BJ (cell line): ENCODE measurements at regions not wholly inside any gene's neighbourhood (a gene's known extent, or its start where the extent isn't known, plus 50 kb on each side); places are given as distances from the start of the nearest gene placed in this dataset.

Experiments used
- CTCF ChIA-PET: fragments of 350-600 bp; formaldehyde crosslinking; extraction: SDS; loops from one replicate; lab custom pipeline; 2021; ENCODE audit warnings: antibody characterized with exemption, inconsistent platforms; lab: Yijun Ruan, JAX
- POLR2A ChIA-PET: fragments of 300-600 bp; sonication (Branson Sonifier 250); formaldehyde crosslinking; extraction: SDS; loops from one replicate; lab custom pipeline; 2021; ENCODE audit warnings: antibody characterized with exemption; lab: Charles Lee
- DNase-seq: peaks from one replicate; pipeline ENCODE4 v3.0.0-alpha.2; 2011; ENCODE audit warnings: low read depth
- H3K27me3 ChIP-seq: 2 replicates; pipeline ENCODE4 v1.6.0; 2011; ENCODE audit warnings: low read length; ENCODE audit not compliant: control insufficient read depth, insufficient read depth
- H3K36me3 ChIP-seq: 2 replicates; pipeline ENCODE4 v1.5.1; 2011; ENCODE audit warnings: low read length; ENCODE audit not compliant: control insufficient read depth, insufficient read depth
- H3K4me3 ChIP-seq: 2 replicates; pipeline ENCODE4 v1.5.1; 2011; ENCODE audit warnings: low read depth, mild to moderate bottlenecking, control low read depth, low read length
- TF ChIP-seq, protein P1 (sequence below): IDR thresholded peaks from 2 replicates; pipeline ENCODE4 v1.5.1; 2011; ENCODE audit warnings: low read depth, mild to moderate bottlenecking, control low read depth, inconsistent platforms, low read length, moderate library complexity; ENCODE audit not compliant: insufficient read depth

GRCh38 chr1:188070848-188071247, 1242.1 kb downstream of the PLA2G4A start:
- TF ChIP-seq, protein P1, sequence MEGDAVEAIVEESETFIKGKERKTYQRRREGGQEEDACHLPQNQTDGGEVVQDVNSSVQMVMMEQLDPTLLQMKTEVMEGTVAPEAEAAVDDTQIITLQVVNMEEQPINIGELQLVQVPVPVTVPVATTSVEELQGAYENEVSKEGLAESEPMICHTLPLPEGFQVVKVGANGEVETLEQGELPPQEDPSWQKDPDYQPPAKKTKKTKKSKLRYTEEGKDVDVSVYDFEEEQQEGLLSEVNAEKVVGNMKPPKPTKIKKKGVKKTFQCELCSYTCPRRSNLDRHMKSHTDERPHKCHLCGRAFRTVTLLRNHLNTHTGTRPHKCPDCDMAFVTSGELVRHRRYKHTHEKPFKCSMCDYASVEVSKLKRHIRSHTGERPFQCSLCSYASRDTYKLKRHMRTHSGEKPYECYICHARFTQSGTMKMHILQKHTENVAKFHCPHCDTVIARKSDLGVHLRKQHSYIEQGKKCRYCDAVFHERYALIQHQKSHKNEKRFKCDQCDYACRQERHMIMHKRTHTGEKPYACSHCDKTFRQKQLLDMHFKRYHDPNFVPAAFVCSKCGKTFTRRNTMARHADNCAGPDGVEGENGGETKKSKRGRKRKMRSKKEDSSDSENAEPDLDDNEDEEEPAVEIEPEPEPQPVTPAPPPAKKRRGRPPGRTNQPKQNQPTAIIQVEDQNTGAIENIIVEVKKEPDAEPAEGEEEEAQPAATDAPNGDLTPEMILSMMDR = no peak
- ChIA-PET CTCF (no interaction called here), POLR2A (no interaction called here)
- Histone ChIP-seq H3K4me3 (no peak overlapping the region), H3K36me3 (no peaks in the 10 kb centered on the region), H3K27me3 (no peaks in the 10 kb centered on the region)
- no peak for DNase-seq

- H3K4me3 ChIP-seq = no peak overlapping the region
- CTCF ChIA-PET = no interaction called here
- H3K27me3 ChIP-seq = no peaks in the 10 kb centered on the region
- H3K36me3 ChIP-seq = no peaks in the 10 kb centered on the region
- POLR2A ChIA-PET = no interaction called here
- DNase-seq = no peak
- TF ChIP-seq, protein P1 = no peak
Measured at GRCh38 chr1:188089015-188089414, 1260.3 kb downstream of the PLA2G4A start.

DNA sequence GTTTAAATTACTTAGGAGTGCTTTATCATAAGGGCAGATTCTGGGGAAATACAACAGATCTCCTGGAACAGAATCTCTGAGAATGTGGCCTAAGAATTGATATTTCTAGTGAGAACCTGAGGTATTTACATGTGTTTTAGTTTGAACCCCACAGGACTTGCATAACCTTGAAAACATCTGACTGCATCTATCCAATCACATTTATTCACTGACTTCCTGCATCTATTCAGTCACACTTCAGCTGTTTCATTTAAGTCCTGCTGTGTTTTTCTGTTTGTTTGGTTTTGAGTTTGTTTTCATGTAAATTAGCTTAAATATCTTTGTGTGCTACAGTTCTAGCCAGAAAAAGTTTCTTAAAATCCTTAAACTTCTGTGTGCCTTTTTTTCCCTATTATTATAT, 1260.7 kb downstream of the PLA2G4A start:
- POLR2A ChIA-PET = no interaction called here
- no peak for DNase-seq
- no peaks in the 10 kb centered on the region for H3K36me3 ChIP-seq
- H3K4me3 ChIP-seq = no peak overlapping the region
- no peaks in the 10 kb centered on the region for H3K27me3 ChIP-seq
- TF ChIP-seq, protein P1 = no peak
- CTCF ChIA-PET = no interaction called here

- Histone ChIP-seq H3K36me3 (no peaks in the 10 kb centered on the region), H3K27me3 (no peaks in the 10 kb centered on the region), H3K4me3 (no peak overlapping the region)
- no peak for DNase-seq
- ChIA-PET CTCF (no interaction called here), POLR2A (no interaction called here)
- TF ChIP-seq, protein P1 = no peak
Measured at GRCh38 chr1:188096521-188096920, 1267.8 kb downstream of the PLA2G4A start.

DNA sequence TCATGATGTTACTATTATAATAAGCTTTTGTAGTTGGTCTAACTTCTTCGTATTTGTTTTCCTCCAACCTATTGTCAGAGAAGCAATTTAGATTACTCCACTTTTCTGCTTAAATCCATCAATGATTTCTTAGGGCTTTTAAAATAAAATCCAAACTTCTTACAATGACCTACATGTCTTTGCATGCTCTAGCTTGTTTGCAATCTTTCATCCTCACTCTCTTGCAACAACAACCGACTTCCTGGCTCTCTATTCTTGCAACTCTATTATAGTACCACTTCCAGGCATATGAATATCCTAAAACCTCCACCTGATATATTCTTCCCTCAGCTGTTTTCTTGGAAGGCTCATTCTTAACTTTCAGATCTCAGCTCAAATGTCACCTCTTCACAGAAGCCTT, 1288.7 kb downstream of the PLA2G4A start:
- no peaks in the 10 kb centered on the region for H3K36me3 ChIP-seq
- DNase-seq = no peak
- ChIA-PET POLR2A (no interaction called here), CTCF (interaction anchor here (1.2 kb wide), 1 partner anchor 11 kb away, joined by 3 read pairs; no protein-coding TSS in a partner anchor)
- H3K27me3 ChIP-seq = no peaks in the 10 kb centered on the region
- TF ChIP-seq, protein P1 = no peak
- H3K4me3 ChIP-seq = no peak overlapping the region
